ENCODE measurements at regions not wholly inside any gene's neighbourhood (a gene's known extent, or its start where the extent isn't known, plus 50 kb on each side); places are given as distances from the start of the nearest gene placed in this dataset.

- H3K27me3 ChIP-seq (ENCODE audit: control insufficient read depth in 2 of 2, insufficient read depth in 1 of 2, low read length in 1 of 2), result no peaks in the 10 kb centered on the region
- H3K27ac ChIP-seq (ENCODE audit: low read depth in 1 of 2, low read length in 1 of 2), result peak overlapping the region in 1 of 2 donors; percentile 60
- WGBS, result 91% methylated on average over 6 of the region's 6 CpGs
- no peak overlapping the region for H3K4me3 ChIP-seq (ENCODE audit: low read length in 2 of 2)
- DNase-seq (ENCODE audit: low read depth in 6 of 9, low spot score in 9 of 9), result peak in 2 of 9 donors; percentile 40 to 59
- peaks cover 25 to 35% of the 10 kb centered on the region in 2 donors for H3K4me1 ChIP-seq (ENCODE audit: control insufficient read depth in 2 of 2, insufficient read depth in 2 of 2, low read length in 2 of 2)
- no peaks in the 10 kb centered on the region for H3K9me3 ChIP-seq (ENCODE audit: control insufficient read depth in 2 of 2, insufficient read depth in 1 of 2, low read length in 1 of 2)
- H3K36me3 ChIP-seq (ENCODE audit: control insufficient read depth in 2 of 2, insufficient read depth in 2 of 2, low read length in 1 of 2), result no peaks in the 10 kb centered on the region
These were observed 62.7 kb upstream of the PTGR2 start for GRCh38 chr14:73788701-73789551.

- WGBS, result 45% methylated on average over 4 of the region's 4 CpGs
- Histone ChIP-seq H3K27ac (ENCODE audit: low read depth in 1 of 2, low read length in 1 of 2) (peak overlapping the region; percentile 88 to 99), H3K4me3 (ENCODE audit: low read length in 2 of 2) (peak overlapping the region in 1 of 2 donors; percentile 99), H3K9me3 (ENCODE audit: control insufficient read depth in 2 of 2, insufficient read depth in 1 of 2, low read length in 1 of 2) (no peaks in the 10 kb centered on the region), H3K36me3 (ENCODE audit: control insufficient read depth in 2 of 2, insufficient read depth in 2 of 2, low read length in 1 of 2) (no peaks in the 10 kb centered on the region), H3K27me3 (ENCODE audit: control insufficient read depth in 2 of 2, insufficient read depth in 1 of 2, low read length in 1 of 2) (no peaks in the 10 kb centered on the region), H3K4me1 (ENCODE audit: control insufficient read depth in 2 of 2, insufficient read depth in 2 of 2, low read length in 2 of 2) (peaks cover 27 to 41% of the 10 kb centered on the region in 2 donors)
- DNase-seq (ENCODE audit: low read depth in 6 of 9, low spot score in 9 of 9), result no peak
These were observed 63.4 kb upstream of the PTGR2 start for GRCh38 chr14:73788317-73788598.

GRCh38 chr14:73787486-73788316 lies 63.9 kb upstream of the PTGR2 start:
- H3K27me3 ChIP-seq (ENCODE audit: control insufficient read depth in 2 of 2, insufficient read depth in 1 of 2, low read length in 1 of 2), result no peaks in the 10 kb centered on the region
- H3K36me3 ChIP-seq (ENCODE audit: control insufficient read depth in 2 of 2, insufficient read depth in 2 of 2, low read length in 1 of 2), result no peaks in the 10 kb centered on the region
- H3K9me3 ChIP-seq (ENCODE audit: control insufficient read depth in 2 of 2, insufficient read depth in 1 of 2, low read length in 1 of 2), result no peaks in the 10 kb centered on the region
- 3% methylated on average over 17 of the region's 17 CpGs for WGBS
- H3K4me3 ChIP-seq (ENCODE audit: low read length in 2 of 2), result peak overlapping the region; percentile 68 to 99
- peak in 4 of 9 donors; percentile 42 to 76 (median 54) for DNase-seq (ENCODE audit: low read depth in 6 of 9, low spot score in 9 of 9)
- peaks cover 30 to 46% of the 10 kb centered on the region in 2 donors for H3K4me1 ChIP-seq (ENCODE audit: control insufficient read depth in 2 of 2, insufficient read depth in 2 of 2, low read length in 2 of 2)
- H3K27ac ChIP-seq (ENCODE audit: low read depth in 1 of 2, low read length in 1 of 2), result peak overlapping the region; percentile 88 to 99

GRCh38 chr14:73786636-73787485 lies 64.8 kb upstream of the PTGR2 start:
- Histone ChIP-seq H3K4me1 (ENCODE audit: control insufficient read depth in 2 of 2, insufficient read depth in 2 of 2, low read length in 2 of 2) (peaks cover 30 to 48% of the 10 kb centered on the region in 2 donors), H3K4me3 (ENCODE audit: low read length in 2 of 2) (peak overlapping the region; percentile 73 to 99), H3K27ac (ENCODE audit: low read depth in 1 of 2, low read length in 1 of 2) (peak overlapping the region; percentile 88 to 99), H3K36me3 (ENCODE audit: control insufficient read depth in 2 of 2, insufficient read depth in 2 of 2, low read length in 1 of 2) (no peaks in the 10 kb centered on the region), H3K9me3 (ENCODE audit: control insufficient read depth in 2 of 2, insufficient read depth in 1 of 2, low read length in 1 of 2) (no peaks in the 10 kb centered on the region), H3K27me3 (ENCODE audit: control insufficient read depth in 2 of 2, insufficient read depth in 1 of 2, low read length in 1 of 2) (no peaks in the 10 kb centered on the region)
- WGBS, result under 1% methylated on average over 105 of the region's 105 CpGs
- DNase-seq (ENCODE audit: low read depth in 6 of 9, low spot score in 9 of 9), result peak in 3 of 9 donors; percentile 57 to 68 (median 59)

GRCh38 chr14:73785834-73786635 lies 65.6 kb upstream of the PTGR2 start:
- 3% methylated on average over 35 of the region's 35 CpGs for WGBS
- no peaks in the 10 kb centered on the region for H3K36me3 ChIP-seq (ENCODE audit: control insufficient read depth in 2 of 2, insufficient read depth in 2 of 2, low read length in 1 of 2)
- peak overlapping the region; percentile 73 to 99 for H3K4me3 ChIP-seq (ENCODE audit: low read length in 2 of 2)
- peak in 4 of 9 donors; percentile 39 to 70 (median 46) for DNase-seq (ENCODE audit: low read depth in 6 of 9, low spot score in 9 of 9)
- H3K27ac ChIP-seq (ENCODE audit: low read depth in 1 of 2, low read length in 1 of 2), result peak overlapping the region; percentile 64 to 99
- peaks cover 30 to 48% of the 10 kb centered on the region in 2 donors for H3K4me1 ChIP-seq (ENCODE audit: control insufficient read depth in 2 of 2, insufficient read depth in 2 of 2, low read length in 2 of 2)
- H3K9me3 ChIP-seq (ENCODE audit: control insufficient read depth in 2 of 2, insufficient read depth in 1 of 2, low read length in 1 of 2), result no peaks in the 10 kb centered on the region
- H3K27me3 ChIP-seq (ENCODE audit: control insufficient read depth in 2 of 2, insufficient read depth in 1 of 2, low read length in 1 of 2), result no peaks in the 10 kb centered on the region

GRCh38 chr14:73785336-73785833 lies 66.2 kb upstream of the PTGR2 start:
- 30% methylated on average over 8 of the region's 8 CpGs for WGBS
- DNase-seq (ENCODE audit: low read depth in 6 of 9, low spot score in 9 of 9), result peak in 1 of 9 donors; percentile 34
- Histone ChIP-seq H3K36me3 (ENCODE audit: control insufficient read depth in 2 of 2, insufficient read depth in 2 of 2, low read length in 1 of 2) (no peaks in the 10 kb centered on the region), H3K27ac (ENCODE audit: low read depth in 1 of 2, low read length in 1 of 2) (peak overlapping the region; percentile 64 to 99), H3K4me3 (ENCODE audit: low read length in 2 of 2) (peak overlapping the region; percentile 73 to 99), H3K9me3 (ENCODE audit: control insufficient read depth in 2 of 2, insufficient read depth in 1 of 2, low read length in 1 of 2) (no peaks in the 10 kb centered on the region), H3K27me3 (ENCODE audit: control insufficient read depth in 2 of 2, insufficient read depth in 1 of 2, low read length in 1 of 2) (no peaks in the 10 kb centered on the region), H3K4me1 (ENCODE audit: control insufficient read depth in 2 of 2, insufficient read depth in 2 of 2, low read length in 2 of 2) (peaks cover 30 to 48% of the 10 kb centered on the region in 2 donors)

- WGBS, result 90% methylated on average over 4 of the region's 4 CpGs
- Histone ChIP-seq H3K36me3 (ENCODE audit: control insufficient read depth in 2 of 2, insufficient read depth in 2 of 2, low read length in 1 of 2) (no peaks in the 10 kb centered on the region), H3K4me3 (ENCODE audit: low read length in 2 of 2) (no peak overlapping the region), H3K9me3 (ENCODE audit: control insufficient read depth in 2 of 2, insufficient read depth in 1 of 2, low read length in 1 of 2) (no peaks in the 10 kb centered on the region), H3K27me3 (ENCODE audit: control insufficient read depth in 2 of 2, insufficient read depth in 1 of 2, low read length in 1 of 2) (no peaks in the 10 kb centered on the region), H3K4me1 (ENCODE audit: control insufficient read depth in 2 of 2, insufficient read depth in 2 of 2, low read length in 2 of 2) (peaks cover 30 to 48% of the 10 kb centered on the region in 2 donors), H3K27ac (ENCODE audit: low read depth in 1 of 2, low read length in 1 of 2) (peak overlapping the region; percentile 59 to 62)
- DNase-seq (ENCODE audit: low read depth in 6 of 9, low spot score in 9 of 9), result no peak
These were observed 66.7 kb upstream of the PTGR2 start for GRCh38 chr14:73784988-73785313.
